ENCODE measurements at regions not wholly inside any gene's neighbourhood (a gene's known extent, or its start where the extent isn't known, plus 50 kb on each side); places are given as distances from the start of the nearest gene placed in this dataset.
"Not testable (repeated sequence)": the region's sequence is repeated elsewhere in the genome, so short reads cannot be mapped to it uniquely, and the experiment has no call there.

GRCh38 chr7:113188396-113188795 lies 70.0 kb upstream of the SMIM30 start:
- DNase-seq: no peak
- Histone ChIP-seq H3K9me3 (no peaks in the 10 kb centered on the region), H3K4me3 (no peak overlapping the region), H3K27me3 (no peaks in the 10 kb centered on the region), H3K36me3 (no peaks in the 10 kb centered on the region), H3K4me1 (no peaks in the 10 kb centered on the region), H3K27ac (no peak overlapping the region)
- TF ChIP-seq CTCF (IDR thresholded peaks at IDR 0.05): no peak
- TF ChIP-seq POLR2A (IDR thresholded peaks at IDR 0.05): no peak
- intact Hi-C loops (cut with DNase I; ENCODE audit: low total_unique reads): no loop called here

GRCh38 chr7:113179313-113179712 lies 61.0 kb upstream of the SMIM30 start:
- Histone ChIP-seq H3K9me3 (no peaks in the 10 kb centered on the region), H3K4me3 (no peak overlapping the region), H3K4me1 (no peaks in the 10 kb centered on the region), H3K36me3 (no peaks in the 10 kb centered on the region), H3K27me3 (no peaks in the 10 kb centered on the region), H3K27ac (no peak overlapping the region)
- no peak for TF ChIP-seq CTCF (IDR thresholded peaks at IDR 0.05)
- TF ChIP-seq POLR2A (IDR thresholded peaks at IDR 0.05): no peak
- intact Hi-C loops (cut with DNase I; ENCODE audit: low total_unique reads): no loop called here
- no peak for DNase-seq

DNA sequence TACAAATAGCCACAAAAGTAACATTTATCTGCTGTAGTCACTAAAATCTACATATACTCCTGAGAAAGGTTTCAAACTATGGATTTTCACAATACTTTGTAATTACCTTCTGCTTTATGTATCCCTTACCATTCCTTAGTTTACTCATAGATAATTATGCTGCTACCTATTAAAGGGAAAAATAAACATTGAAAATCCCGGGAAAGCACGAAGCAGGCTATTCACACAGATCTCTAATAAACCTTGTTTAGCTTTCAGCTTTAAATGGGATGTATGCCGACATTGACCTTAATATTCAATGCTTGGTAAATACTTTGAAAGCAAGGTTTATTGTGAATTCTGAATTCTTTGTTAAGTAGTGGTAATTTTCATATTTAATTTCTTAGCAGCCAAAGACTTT lies 58.5 kb upstream of the SMIM30 start:
- Histone ChIP-seq H3K4me1 (no peaks in the 10 kb centered on the region), H3K27ac (no peak overlapping the region), H3K27me3 (no peaks in the 10 kb centered on the region), H3K9me3 (no peaks in the 10 kb centered on the region), H3K4me3 (no peak overlapping the region), H3K36me3 (no peaks in the 10 kb centered on the region)
- intact Hi-C loops (cut with DNase I; ENCODE audit: low total_unique reads): no loop called here
- TF ChIP-seq POLR2A (IDR thresholded peaks at IDR 0.05): no peak
- no peak for TF ChIP-seq CTCF (IDR thresholded peaks at IDR 0.05)
- no peak for DNase-seq

DNA sequence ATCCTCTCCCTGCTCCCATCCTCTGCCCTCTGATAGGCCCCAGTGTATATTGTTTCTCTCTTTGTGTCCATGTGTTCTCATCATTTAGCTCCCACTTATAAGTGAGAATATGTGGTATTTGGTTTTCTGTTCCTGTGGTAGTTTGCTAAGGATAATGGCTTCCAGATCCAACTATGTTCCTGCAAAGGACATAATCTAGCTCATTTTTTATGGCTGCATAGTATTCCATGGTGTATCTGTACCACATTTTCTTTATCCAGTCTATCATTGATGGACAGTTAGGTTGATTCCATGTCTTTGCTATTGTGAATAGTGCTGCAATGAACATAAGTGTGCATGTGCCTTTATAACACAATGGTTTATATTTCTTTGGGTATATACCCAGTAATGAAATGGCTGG lies 57.8 kb upstream of the SMIM30 start:
- DNase-seq; H3K27me3 ChIP-seq; H3K9me3 ChIP-seq; intact Hi-C loops (cut with DNase I; ENCODE audit: low total_unique reads); H3K4me3 ChIP-seq; H3K4me1 ChIP-seq; H3K27ac ChIP-seq; H3K36me3 ChIP-seq: not testable (repeated sequence)

- intact Hi-C loops (cut with DNase I; ENCODE audit: low total_unique reads): no loop called here
- Histone ChIP-seq H3K36me3 (no peaks in the 10 kb centered on the region), H3K4me1 (no peaks in the 10 kb centered on the region), H3K27ac (no peak overlapping the region), H3K4me3 (no peak overlapping the region), H3K27me3 (no peaks in the 10 kb centered on the region), H3K9me3 (no peaks in the 10 kb centered on the region)
- DNase-seq: no peak
- no peak for TF ChIP-seq POLR2A (IDR thresholded peaks at IDR 0.05)
- no peak for TF ChIP-seq CTCF (IDR thresholded peaks at IDR 0.05)
Observed at GRCh38 chr7:113175525-113176104, 57.3 kb upstream of the SMIM30 start.

- H3K9me3 ChIP-seq: no peaks in the 10 kb centered on the region
- no peaks in the 10 kb centered on the region for H3K36me3 ChIP-seq
- no peak for TF ChIP-seq CTCF (IDR thresholded peaks at IDR 0.05)
- no peak for TF ChIP-seq POLR2A (IDR thresholded peaks at IDR 0.05)
- H3K27me3 ChIP-seq: no peaks in the 10 kb centered on the region
- intact Hi-C loops (cut with DNase I; ENCODE audit: low total_unique reads): no loop called here
- no peak for DNase-seq
- H3K4me1 ChIP-seq: no peaks in the 10 kb centered on the region
- no peak overlapping the region for H3K27ac ChIP-seq
- H3K4me3 ChIP-seq: no peak overlapping the region
Observed at GRCh38 chr7:113172726-113173125, 54.4 kb upstream of the SMIM30 start.

Measured in uterus (tissue), 3 donors.